ENCODE measurements at regions not wholly inside any gene's neighbourhood (a gene's known extent, or its start where the extent isn't known, plus 50 kb on each side); places are given as distances from the start of the nearest gene placed in this dataset.

DNA sequence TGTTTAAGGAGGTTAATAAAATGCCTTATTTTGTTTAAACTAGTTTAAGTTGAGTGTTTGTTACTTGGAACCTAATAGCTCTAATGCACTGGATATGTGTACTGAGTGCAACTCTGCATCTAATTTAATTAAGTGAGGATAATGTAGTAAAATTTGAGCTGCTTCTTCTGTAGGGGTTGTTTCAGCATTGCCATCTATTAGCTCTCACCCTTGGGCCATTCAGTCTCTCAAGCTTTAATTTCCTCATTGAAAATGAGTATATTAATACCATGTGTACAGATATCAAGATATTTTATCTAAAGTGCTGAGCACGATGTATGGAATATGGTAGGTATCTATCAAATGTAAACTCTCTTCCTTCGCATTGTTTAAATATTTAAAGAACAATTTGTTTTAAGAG is 375.7 kb upstream of the LRRC3B start:
- TF ChIP-seq EZH2 (IDR thresholded peaks at IDR 0.05; ENCODE audit: low read length, missing control alignments) (no peak), CTCF (conservative IDR thresholded peaks at IDR 0.05 in 1 of 2, IDR thresholded peaks at IDR 0.05 in 1 of 2; ENCODE audit: low read depth in 1 of 2, low read length in 2 of 2) (no peak)
- Histone ChIP-seq H3K4me3 (replicated peaks in 1 of 4; ENCODE audit: control extremely low read depth in 1 of 4, insufficient read depth in 1 of 4, low read depth in 3 of 4, low read length in 4 of 4) (no peak overlapping the region), H3K4me1 (ENCODE audit: control insufficient read depth, extremely low read depth, insufficient read depth, low read length) (no peaks in the 10 kb centered on the region), H3K27me3 (ENCODE audit: control insufficient read depth, insufficient read depth, low read length) (no peaks in the 10 kb centered on the region), H3K9ac (ENCODE audit: insufficient read depth, low read length) (no peak overlapping the region), H2AFZ (ENCODE audit: low read length) (no peak overlapping the region), H4K20me1 (ENCODE audit: control insufficient read depth, extremely low read depth, insufficient read depth, low read length) (no peaks in the 10 kb centered on the region), H3K4me2 (ENCODE audit: extremely low read depth, insufficient read depth, low read length) (no peak overlapping the region), H3K9me3 (ENCODE audit: control insufficient read depth, insufficient read depth, low read depth, low read length) (no peaks in the 10 kb centered on the region), H3K27ac (ENCODE audit: insufficient read depth, low read length) (no peak overlapping the region), H3K36me3 (ENCODE audit: control insufficient read depth, insufficient read depth, low read length) (no peaks in the 10 kb centered on the region), H3K79me2 (ENCODE audit: control insufficient read depth, insufficient read depth, low read length) (no peaks in the 10 kb centered on the region)
- no peak for DNase-seq (ENCODE audit: low read depth in 2 of 2)

GRCh38 chr3:26247712-26248111 is 374.9 kb upstream of the LRRC3B start:
- no peaks in the 10 kb centered on the region for H3K79me2 ChIP-seq (ENCODE audit: control insufficient read depth, insufficient read depth, low read length)
- no peak overlapping the region for H3K27ac ChIP-seq (ENCODE audit: insufficient read depth, low read length)
- no peak overlapping the region for H3K4me2 ChIP-seq (ENCODE audit: extremely low read depth, insufficient read depth, low read length)
- no peaks in the 10 kb centered on the region for H3K9me3 ChIP-seq (ENCODE audit: control insufficient read depth, insufficient read depth, low read depth, low read length)
- TF ChIP-seq EZH2 (IDR thresholded peaks at IDR 0.05; ENCODE audit: low read length, missing control alignments) (no peak), CTCF (conservative IDR thresholded peaks at IDR 0.05 in 1 of 2, IDR thresholded peaks at IDR 0.05 in 1 of 2; ENCODE audit: low read depth in 1 of 2, low read length in 2 of 2) (no peak)
- no peaks in the 10 kb centered on the region for H3K4me1 ChIP-seq (ENCODE audit: control insufficient read depth, extremely low read depth, insufficient read depth, low read length)
- DNase-seq (ENCODE audit: low read depth in 2 of 2): no peak
- no peak overlapping the region for H3K4me3 ChIP-seq (replicated peaks in 1 of 4; ENCODE audit: control extremely low read depth in 1 of 4, insufficient read depth in 1 of 4, low read depth in 3 of 4, low read length in 4 of 4)
- H2AFZ ChIP-seq (ENCODE audit: low read length): no peak overlapping the region
- H3K9ac ChIP-seq (ENCODE audit: insufficient read depth, low read length): no peak overlapping the region
- H3K36me3 ChIP-seq (ENCODE audit: control insufficient read depth, insufficient read depth, low read length): no peaks in the 10 kb centered on the region
- no peaks in the 10 kb centered on the region for H4K20me1 ChIP-seq (ENCODE audit: control insufficient read depth, extremely low read depth, insufficient read depth, low read length)
- no peaks in the 10 kb centered on the region for H3K27me3 ChIP-seq (ENCODE audit: control insufficient read depth, insufficient read depth, low read length)

GRCh38 chr3:26252001-26252400 is 370.6 kb upstream of the LRRC3B start:
- TF ChIP-seq EZH2 (IDR thresholded peaks at IDR 0.05; ENCODE audit: low read length, missing control alignments) (no peak), CTCF (conservative IDR thresholded peaks at IDR 0.05 in 1 of 2, IDR thresholded peaks at IDR 0.05 in 1 of 2; ENCODE audit: low read depth in 1 of 2, low read length in 2 of 2) (no peak)
- no peak overlapping the region for H3K27ac ChIP-seq (ENCODE audit: insufficient read depth, low read length)
- no peak overlapping the region for H3K4me2 ChIP-seq (ENCODE audit: extremely low read depth, insufficient read depth, low read length)
- no peaks in the 10 kb centered on the region for H4K20me1 ChIP-seq (ENCODE audit: control insufficient read depth, extremely low read depth, insufficient read depth, low read length)
- H3K9me3 ChIP-seq (ENCODE audit: control insufficient read depth, insufficient read depth, low read depth, low read length): no peaks in the 10 kb centered on the region
- no peaks in the 10 kb centered on the region for H3K79me2 ChIP-seq (ENCODE audit: control insufficient read depth, insufficient read depth, low read length)
- H3K36me3 ChIP-seq (ENCODE audit: control insufficient read depth, insufficient read depth, low read length): no peaks in the 10 kb centered on the region
- H2AFZ ChIP-seq (ENCODE audit: low read length): no peak overlapping the region
- H3K9ac ChIP-seq (ENCODE audit: insufficient read depth, low read length): no peak overlapping the region
- H3K27me3 ChIP-seq (ENCODE audit: control insufficient read depth, insufficient read depth, low read length): no peaks in the 10 kb centered on the region
- H3K4me3 ChIP-seq (replicated peaks in 1 of 4; ENCODE audit: control extremely low read depth in 1 of 4, insufficient read depth in 1 of 4, low read depth in 3 of 4, low read length in 4 of 4): no peak overlapping the region
- no peak for DNase-seq (ENCODE audit: low read depth in 2 of 2)
- no peaks in the 10 kb centered on the region for H3K4me1 ChIP-seq (ENCODE audit: control insufficient read depth, extremely low read depth, insufficient read depth, low read length)
